A673 (cell line): ENCODE measurements at regions not wholly inside any gene's neighbourhood (a gene's known extent, or its start where the extent isn't known, plus 50 kb on each side); places are given as distances from the start of the nearest gene placed in this dataset.

Experiments used
- BruUV-seq: library from RNA; stranded (reverse); fragments of 400-500 nt; replicated peaks from 2 replicates; lab custom pipeline; 2021; lab: Mats Ljungman, UMichigan
- CTCF ChIA-PET: fragments of 300-600 bp; sonication (Branson Sonifier 250); formaldehyde crosslinking; loops from one replicate; lab custom pipeline; 2022; ENCODE audit warnings: antibody characterized with exemption; lab: Charles Lee
- POLR2A ChIA-PET: fragments of 300-600 bp; sonication (Branson Sonifier 250); formaldehyde crosslinking; loops from one replicate; lab custom pipeline; 2022; ENCODE audit warnings: antibody characterized with exemption; ENCODE audit not compliant: low non-redundant PET; lab: Charles Lee
- DNase-seq: peaks from one replicate; pipeline ENCODE4 v3.0.0-alpha.2; 2015; ENCODE audit warnings: low spot score
- H3K27ac ChIP-seq: fragments of 200-600 bp; sonication (generic); 2 replicates; pipeline ENCODE4 v1.5.1; 2016; ENCODE audit warnings: mixed run types, low read depth, mild to moderate bottlenecking, mixed read lengths, antibody characterized with exemption, low read length; ENCODE audit not compliant: poor library complexity, severe bottlenecking
- H3K27me3 ChIP-seq: fragments of 200-600 bp; sonication (generic); replicated peaks from 2 replicates; pipeline ENCODE4 v1.6.1; 2017; ENCODE audit warnings: mixed run types, low read depth, mild to moderate bottlenecking, mixed read lengths, antibody characterized with exemption, low read length; ENCODE audit not compliant: insufficient read depth, poor library complexity
- H3K36me3 ChIP-seq: fragments of 200-600 bp; sonication (generic); 2 replicates; pipeline ENCODE4 v1.6.1; 2016; ENCODE audit warnings: mixed run types, mild to moderate bottlenecking, mixed read lengths, antibody characterized with exemption, low read length; ENCODE audit not compliant: insufficient read depth, poor library complexity, severe bottlenecking
- H3K4me1 ChIP-seq: fragments of 200-600 bp; sonication (generic); 2 replicates; pipeline ENCODE4 v1.6.1; 2017; ENCODE audit warnings: mixed run types, mild to moderate bottlenecking, mixed read lengths, antibody characterized with exemption, low read length; ENCODE audit not compliant: insufficient read depth, poor library complexity, severe bottlenecking
- H3K4me3 ChIP-seq: fragments of 200-600 bp; sonication (generic); 2 replicates; pipeline ENCODE4 v1.5.1; 2016; ENCODE audit warnings: low read depth, mixed run types, mild to moderate bottlenecking, mixed read lengths, low read length; ENCODE audit not compliant: poor library complexity, severe bottlenecking
- H3K9me3 ChIP-seq: fragments of 200-600 bp; sonication (generic); 2 replicates; pipeline ENCODE4 v1.6.1; 2016; ENCODE audit warnings: mixed run types, low read depth, mild to moderate bottlenecking, mixed read lengths, antibody characterized with exemption, low read length; ENCODE audit not compliant: poor library complexity, severe bottlenecking
- CTCF ChIP-seq: fragments of 300-800, 200-600 bp; sonication (generic); conservative IDR thresholded peaks from 2 replicates; pipeline ENCODE4 v1.5.1; 2017; ENCODE audit warnings: low read depth, mild to moderate bottlenecking, antibody characterized with exemption, low read length, moderate library complexity, mixed read lengths
- EZH2 ChIP-seq: fragments of 200-600 bp; sonication (generic); IDR thresholded peaks from 2 replicates; pipeline ENCODE4 v1.6.1; 2017; ENCODE audit warnings: borderline replicate concordance, low read depth, mild to moderate bottlenecking, mixed read lengths, antibody characterized with exemption, low read length; ENCODE audit not compliant: poor library complexity, severe bottlenecking
- intact Hi-C: fragments of 100-400 bp; cut with micrococcal nuclease; formaldehyde crosslinking; loops from one replicate; pipeline ENCODE4 v1.10.0; 2022; ENCODE audit not compliant: unreplicated experiment

- CTCF ChIA-PET, result interaction anchor here (0.6 to 2.7 kb wide), 3 partner anchors 166 to 754 kb away, joined by 3 to 13 read pairs (median 12); no protein-coding TSS in a partner anchor
Observed at GRCh38 chr1:9455487-9456234, 83.6 kb upstream of the SLC25A33 start.

DNA sequence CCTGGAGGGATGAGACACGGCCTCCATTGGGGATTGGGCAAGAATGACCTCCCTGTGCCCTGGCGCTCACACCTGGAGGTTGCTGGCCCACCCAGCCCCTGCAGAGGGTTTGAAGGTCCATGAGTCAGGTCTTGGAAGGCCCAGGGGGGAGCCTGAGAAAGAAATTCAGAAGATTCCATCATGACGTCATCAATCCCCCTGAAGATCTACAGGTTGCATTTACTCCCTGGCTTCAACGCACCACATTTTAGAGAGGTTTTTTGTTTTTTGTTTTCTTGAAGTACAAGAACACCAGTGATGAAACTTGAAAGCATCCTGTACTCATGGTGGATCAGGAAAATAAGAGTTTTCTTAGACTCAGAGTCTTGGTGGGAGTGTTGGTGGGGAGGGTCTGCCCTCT is 82.4 kb upstream of the SLC25A33 start:
- ChIA-PET CTCF (interaction anchor here (0.7 kb wide), 3 partner anchors 45 to 190 kb away, joined by 3 to 5 read pairs (median 4); no protein-coding TSS in a partner anchor), POLR2A (no interaction called here)
- intact Hi-C loops, result loop anchor here (5.0 kb wide), 1 partner anchor 165 kb away; the partner anchor contains the start of gene SPSB1
- Histone ChIP-seq H3K27me3 (no peaks in the 10 kb centered on the region), H3K36me3 (no peaks in the 10 kb centered on the region), H3K9me3 (no peaks in the 10 kb centered on the region), H3K27ac (no peak overlapping the region), H3K4me1 (no peaks in the 10 kb centered on the region), H3K4me3 (no peak overlapping the region)
- no TSS peak for BruUV-seq
- TF ChIP-seq CTCF, result no peak
- TF ChIP-seq EZH2, result no peak
- DNase-seq, result no peak

More at GRCh38 chr1:9455487-9456234, 83.6 kb upstream of the SLC25A33 start:
- DNase-seq, result peak; percentile 73
- no peaks in the 10 kb centered on the region for H3K36me3 ChIP-seq
- H3K4me1 ChIP-seq, result no peaks in the 10 kb centered on the region
- H3K27ac ChIP-seq, result no peak overlapping the region
- H3K4me3 ChIP-seq, result no peak overlapping the region
- POLR2A ChIA-PET, result no interaction called here
- BruUV-seq, result no TSS peak
- H3K9me3 ChIP-seq, result no peaks in the 10 kb centered on the region
- TF ChIP-seq CTCF, result peak; percentile 87
- TF ChIP-seq EZH2, result no peak
- intact Hi-C loops, result loop anchor here (1.0 to 5.0 kb wide), 2 partner anchors 163 to 188 kb away; partner anchors contain the start of gene SPSB1
- no peaks in the 10 kb centered on the region for H3K27me3 ChIP-seq

DNA sequence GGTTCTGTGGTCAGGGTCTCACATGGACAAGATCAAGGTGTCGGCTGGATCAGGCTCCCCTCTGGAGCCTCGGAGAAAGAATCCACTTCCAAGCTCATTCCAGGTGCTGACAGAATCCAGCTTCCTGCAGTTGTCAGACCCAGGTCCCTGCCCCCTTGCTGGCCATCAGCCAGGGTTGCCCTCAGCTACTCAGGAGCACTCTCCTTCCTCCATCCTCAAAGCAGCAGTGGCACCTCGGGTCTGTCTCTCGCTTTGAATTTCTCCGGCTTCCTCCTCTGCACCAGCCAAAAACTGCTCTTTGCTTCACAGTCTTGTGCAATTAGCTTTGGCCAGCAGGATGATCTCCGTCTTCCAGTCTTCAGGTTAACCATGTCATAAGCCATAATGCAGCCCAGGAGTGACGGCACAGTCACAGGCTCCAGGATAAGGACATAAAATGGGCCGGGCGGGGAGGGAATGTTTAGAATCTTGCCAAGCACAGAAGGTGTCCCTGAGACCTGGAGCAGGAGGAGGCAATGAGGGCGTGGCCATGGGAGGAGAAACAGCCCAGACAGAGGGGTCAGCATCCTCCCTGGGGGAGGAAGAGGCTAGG is 79.4 kb upstream of the SLC25A33 start:
- Histone ChIP-seq H3K36me3 (no peaks in the 10 kb centered on the region), H3K27me3 (no peaks in the 10 kb centered on the region), H3K4me1 (no peaks in the 10 kb centered on the region), H3K27ac (no peak overlapping the region), H3K4me3 (no peak overlapping the region), H3K9me3 (no peaks in the 10 kb centered on the region)
- ChIA-PET CTCF (interaction anchor here (0.5 kb wide), 1 partner anchor 288 kb away, joined by 6 read pairs; no protein-coding TSS in a partner anchor), POLR2A (no interaction called here)
- no TSS peak for BruUV-seq
- TF ChIP-seq CTCF, result no peak
- TF ChIP-seq EZH2, result no peak
- no peak for DNase-seq
- intact Hi-C loops, result loop anchor here (5.0 kb wide), 1 partner anchor 168 kb away; the partner anchor contains the start of gene SPSB1
